ENCODE measurements at regions not wholly inside any gene's neighbourhood (a gene's known extent, or its start where the extent isn't known, plus 50 kb on each side); places are given as distances from the start of the nearest gene placed in this dataset.
"Not testable (repeated sequence)": the region's sequence is repeated elsewhere in the genome, so short reads cannot be mapped to it uniquely, and the experiment has no call there.

DNA sequence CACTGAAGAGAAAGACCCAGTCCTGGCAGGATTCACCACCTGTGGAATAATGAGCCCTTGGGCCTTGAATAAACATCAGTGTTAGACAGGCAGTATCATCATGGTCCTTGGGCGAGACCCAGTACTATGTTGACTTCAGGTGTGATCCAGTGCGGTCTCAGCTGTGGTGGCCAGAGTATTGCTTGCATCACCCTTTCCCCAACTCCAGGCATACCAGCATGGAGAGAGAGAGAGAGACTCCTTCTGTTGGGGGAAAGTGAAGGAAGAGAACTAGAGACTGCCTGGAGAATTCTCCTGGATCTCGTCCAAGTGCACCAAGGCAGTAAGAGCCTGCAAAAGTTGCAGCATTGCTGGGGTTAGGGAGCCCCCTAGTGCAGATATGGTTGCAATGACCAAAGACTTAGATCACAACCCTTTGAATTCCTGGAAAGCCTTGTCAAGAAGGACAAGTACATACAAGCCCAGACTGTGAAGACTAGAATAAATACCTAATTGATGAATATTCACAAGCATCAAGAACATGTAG is 61.1 kb upstream of the VAMP7 start:
- peak; percentile 65 for DNase-seq (ENCODE audit: low spot score)

DNA sequence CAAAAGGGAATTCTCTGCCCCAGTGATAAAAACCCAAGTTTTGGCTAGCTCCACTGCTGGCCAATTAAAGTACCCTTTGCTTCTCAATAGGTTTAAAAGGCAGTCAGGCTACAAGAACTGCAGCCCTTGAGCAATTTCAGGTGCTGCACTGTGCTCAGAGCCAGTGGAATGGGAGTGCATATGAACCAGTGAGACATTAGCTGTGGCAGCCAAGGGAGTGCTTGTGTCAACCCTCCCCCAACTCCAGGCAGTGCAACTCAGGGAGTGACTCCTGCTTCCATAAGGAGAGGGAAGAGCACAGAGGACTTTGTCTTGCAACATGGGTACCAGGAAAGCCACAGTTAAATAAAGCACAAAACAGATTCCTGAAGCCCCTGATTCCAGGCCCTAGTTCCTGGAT is 61.6 kb upstream of the VAMP7 start:
- no peak for DNase-seq (ENCODE audit: low spot score)

DNA sequence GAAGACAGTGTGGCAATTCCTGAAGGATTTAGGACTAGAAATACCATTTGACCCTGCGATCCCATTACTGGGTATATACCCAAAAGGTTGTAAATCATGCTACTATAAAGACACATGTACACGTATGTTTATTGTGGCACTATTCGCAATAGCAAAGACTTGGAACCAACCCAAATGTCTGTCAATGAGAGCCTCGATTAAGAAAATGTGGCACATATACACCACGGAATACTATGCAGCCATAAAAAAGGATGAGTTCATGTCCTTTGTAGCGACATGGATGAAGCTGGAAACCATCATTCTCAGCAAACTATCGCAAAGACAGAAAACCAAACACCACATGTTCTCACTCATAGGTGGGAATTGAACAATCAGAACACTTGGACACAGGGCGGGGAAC is 66.8 kb upstream of the VAMP7 start:
- not testable (repeated sequence) for DNase-seq (ENCODE audit: low spot score)

DNA sequence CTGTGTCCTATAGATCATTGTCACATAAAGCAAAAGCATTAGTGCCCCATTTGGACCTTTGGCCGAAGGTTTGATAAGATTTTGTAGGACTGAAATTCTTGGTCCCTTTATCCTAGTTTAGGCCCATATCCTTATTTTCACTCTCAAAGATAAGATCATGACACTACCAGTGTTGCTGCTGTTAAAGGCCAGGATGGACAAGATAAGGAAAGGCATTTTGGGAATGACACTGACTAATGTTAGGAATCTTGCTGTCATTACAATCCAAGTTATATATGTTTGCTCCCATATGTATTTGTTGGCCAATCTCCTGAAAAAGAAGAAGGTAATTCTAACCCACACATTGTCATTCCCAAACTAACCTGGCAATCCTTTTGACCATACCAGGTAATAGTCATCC is 101.3 kb upstream of the VAMP7 start:
- DNase-seq (ENCODE audit: low spot score): no peak

DNA sequence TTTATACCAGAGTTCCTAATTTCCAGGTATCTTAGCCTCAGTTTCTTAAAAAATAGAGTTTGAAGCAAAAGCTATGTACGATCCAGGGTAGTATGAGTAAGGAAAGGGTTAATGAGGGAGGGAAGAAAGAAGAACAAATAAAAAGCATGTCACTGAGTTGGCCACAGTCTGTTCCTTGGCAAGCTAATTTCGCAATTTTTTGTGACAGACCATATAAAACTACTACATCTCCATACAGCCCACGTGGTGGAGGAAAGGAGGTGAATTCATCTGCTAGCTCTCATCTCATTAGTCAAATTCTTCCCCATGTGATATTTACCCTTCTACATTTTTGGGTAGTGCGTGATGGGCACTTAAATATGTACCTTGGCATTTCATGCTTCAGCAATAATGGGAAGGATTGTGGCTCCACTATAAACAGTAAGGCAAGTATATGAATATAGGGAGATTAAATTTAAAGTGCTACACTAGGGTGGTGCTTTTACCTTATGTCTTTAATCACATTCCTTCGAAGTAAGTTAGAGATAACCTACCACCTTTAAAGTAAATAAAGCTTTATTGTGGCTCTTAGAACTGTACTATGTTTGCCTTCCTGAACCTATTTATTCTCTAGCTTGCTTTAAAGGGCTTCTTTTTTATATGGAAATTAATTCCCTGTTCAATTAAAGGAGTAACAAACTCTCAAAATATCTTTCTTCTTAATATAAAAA is 102.1 kb upstream of the VAMP7 start:
- DNase-seq (ENCODE audit: low spot score): no peak

DNA sequence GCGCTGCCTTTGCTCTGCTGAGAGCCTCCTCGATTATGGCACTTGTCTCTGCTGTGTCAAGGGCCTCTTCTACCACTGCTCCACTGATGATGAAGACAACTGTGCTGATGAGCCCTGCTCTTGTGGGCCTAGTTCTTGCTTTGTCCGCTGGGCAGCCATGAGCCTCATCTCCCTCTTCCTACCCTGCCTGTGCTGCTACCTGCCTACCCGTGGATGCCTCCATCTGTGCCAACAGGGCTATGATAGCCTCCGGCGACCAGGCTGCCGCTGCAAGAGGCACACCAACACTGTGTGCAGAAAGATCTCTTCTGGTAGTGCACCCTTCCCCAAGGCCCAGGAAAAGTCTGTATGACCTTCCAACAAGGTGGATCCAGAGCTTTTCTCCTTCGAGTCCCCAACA is 106.8 kb upstream of the VAMP7 start:
- DNase-seq (ENCODE audit: low spot score): no peak

DNA sequence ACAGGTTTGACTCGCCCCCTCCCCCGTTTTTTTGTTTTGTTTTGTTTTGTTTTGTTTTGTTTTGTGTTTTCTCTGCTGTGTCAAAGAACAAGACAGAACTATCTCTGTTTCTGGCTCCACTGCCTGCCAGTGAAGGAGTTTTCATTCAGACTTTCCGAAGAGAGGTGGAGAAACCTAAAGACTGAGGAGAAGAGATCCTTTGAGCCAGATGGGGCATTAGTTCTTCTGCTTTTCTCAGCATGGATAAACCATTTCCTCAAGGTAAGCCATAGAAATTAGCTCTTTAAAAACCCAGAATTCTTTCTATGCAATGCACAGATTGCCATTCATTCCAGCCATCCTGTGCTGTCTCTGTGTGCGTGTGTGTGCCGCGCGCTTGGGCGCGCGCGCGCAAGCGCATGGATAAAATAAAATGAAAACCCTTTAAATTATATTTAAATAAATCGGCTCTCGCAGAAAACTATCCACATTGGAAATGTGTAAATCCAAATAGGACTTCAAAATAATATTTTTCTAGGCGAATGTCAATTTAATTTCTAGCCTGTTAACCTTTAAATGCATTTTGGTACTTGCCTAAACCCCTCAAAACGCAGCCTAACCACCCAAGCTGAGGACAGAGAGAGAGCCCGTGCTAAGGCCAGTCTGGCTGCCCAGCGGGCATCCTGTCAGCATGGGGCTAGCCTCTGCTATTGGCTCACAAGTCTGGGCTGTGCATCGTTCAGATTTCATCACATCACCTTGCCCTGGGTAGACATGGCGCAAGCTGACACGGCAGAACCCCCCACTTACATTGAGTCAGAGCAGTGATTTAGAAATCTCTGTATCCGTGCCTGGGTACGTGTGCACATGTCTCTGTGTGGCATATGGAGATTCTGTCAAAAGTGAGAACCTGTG is 113.0 kb upstream of the VAMP7 start:
- DNase-seq (ENCODE audit: low spot score): peak; percentile 4

DNA sequence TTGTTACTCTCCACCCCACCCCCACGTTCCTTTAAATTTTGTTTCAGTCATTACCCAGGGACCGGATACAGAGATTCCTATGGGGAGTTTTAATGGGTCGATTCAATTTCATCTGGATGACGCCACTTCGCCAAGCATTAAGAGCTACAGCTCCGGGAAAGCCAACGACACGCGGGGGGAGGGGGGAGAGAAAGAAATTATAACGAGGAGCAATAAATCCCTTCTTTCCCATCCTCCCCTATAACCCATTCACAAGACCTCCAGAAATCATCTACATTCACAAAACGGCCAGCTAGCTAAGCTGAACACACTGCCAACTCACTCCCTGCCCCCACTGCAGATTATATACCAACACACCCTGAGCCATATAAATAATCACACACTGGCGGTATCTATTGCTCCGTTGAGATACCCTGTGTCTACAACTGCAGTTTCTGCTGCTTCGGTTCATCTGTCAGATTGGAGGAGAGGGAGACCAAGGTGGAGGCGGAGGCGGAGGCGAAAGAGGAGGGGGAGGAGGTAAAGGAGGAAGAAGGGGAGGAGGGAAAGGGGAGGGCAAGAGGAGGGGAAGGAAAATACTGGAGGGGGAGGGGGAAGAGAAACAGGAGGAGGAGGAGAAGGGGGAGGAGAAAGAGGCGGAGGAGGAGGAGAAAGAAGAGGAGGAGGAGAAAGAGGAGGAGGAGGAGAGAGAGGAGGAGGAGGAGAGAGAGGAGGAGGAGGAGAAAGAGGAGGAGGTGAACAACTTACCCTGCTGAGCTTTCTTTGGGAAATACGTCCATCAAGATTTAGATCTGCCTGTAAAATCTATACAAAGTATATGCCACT is 113.9 kb upstream of the VAMP7 start:
- peak; percentile 69 for DNase-seq (ENCODE audit: low spot score)

DNA sequence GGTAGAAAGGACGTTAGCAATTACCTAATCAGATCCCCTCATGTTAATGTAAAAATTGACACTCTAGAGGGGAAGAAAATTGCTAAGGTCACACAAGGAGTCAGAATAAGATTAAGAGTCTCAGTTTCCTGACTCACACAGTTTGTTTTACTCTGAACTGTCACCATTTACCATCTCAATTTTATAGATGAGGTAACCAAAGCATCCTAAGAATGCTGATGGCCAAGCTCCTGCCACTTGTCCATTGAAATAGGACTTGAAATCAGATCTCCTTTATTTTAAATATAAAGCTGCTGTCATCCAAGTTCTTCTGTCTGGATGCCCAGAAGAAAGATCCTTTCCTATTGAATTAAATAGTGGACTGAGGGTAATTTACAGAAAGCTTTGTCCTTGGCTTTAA is 114.8 kb upstream of the VAMP7 start:
- DNase-seq (ENCODE audit: low spot score): no peak

DNA sequence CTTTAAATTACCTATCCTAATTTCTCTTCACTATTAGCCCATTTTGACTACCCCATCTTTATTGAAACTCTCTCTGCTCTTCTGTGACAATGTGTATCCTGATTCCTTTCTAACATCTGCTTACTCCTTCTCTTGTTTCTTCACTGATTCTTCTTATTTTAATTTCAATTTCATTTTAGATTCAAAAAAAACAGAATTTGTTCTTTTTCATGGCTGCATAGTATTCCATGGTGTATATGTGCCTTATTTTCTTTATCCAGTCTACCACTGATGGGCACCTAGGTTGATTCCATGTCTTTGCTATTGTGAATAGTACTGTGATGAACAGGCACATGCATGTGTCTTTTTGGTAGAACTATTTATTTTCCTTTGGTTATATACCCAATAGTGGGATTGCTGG is 120.0 kb upstream of the VAMP7 start:
- no peak for DNase-seq (ENCODE audit: low spot score)

DNA sequence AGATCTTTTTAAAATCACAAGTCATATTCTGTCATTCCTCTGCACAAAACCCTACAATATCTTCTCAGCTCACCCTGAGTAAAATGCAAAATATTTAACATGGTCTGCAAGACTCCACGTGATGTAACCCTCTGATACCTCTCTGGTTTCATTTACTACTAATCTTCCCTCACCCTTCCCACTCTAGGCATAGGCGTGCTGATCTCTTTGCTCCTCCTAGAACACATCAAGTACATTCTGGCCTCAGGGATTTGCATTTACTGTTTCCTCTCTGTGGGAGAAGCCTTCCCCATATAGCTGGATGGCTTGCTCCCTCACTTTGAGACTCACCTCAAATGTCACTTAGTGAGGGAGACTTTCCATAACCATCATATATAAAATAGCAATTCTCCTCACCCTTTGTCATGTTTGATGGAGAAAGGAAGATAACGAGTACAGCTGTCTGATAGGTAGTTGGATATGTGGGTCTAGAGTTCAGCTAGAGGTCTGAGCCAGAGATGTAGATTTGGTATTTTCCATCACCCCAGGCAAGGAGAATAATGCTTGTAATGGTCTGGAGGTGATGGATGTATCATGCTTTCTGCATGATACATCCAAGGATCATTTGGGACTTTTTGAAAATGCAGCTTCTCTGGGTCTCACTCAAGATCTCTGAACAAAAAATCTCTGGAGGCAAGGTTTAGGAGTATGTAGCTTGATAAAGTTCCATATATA is 123.9 kb upstream of the VAMP7 start:
- DNase-seq (ENCODE audit: low spot score): no peak

DNA sequence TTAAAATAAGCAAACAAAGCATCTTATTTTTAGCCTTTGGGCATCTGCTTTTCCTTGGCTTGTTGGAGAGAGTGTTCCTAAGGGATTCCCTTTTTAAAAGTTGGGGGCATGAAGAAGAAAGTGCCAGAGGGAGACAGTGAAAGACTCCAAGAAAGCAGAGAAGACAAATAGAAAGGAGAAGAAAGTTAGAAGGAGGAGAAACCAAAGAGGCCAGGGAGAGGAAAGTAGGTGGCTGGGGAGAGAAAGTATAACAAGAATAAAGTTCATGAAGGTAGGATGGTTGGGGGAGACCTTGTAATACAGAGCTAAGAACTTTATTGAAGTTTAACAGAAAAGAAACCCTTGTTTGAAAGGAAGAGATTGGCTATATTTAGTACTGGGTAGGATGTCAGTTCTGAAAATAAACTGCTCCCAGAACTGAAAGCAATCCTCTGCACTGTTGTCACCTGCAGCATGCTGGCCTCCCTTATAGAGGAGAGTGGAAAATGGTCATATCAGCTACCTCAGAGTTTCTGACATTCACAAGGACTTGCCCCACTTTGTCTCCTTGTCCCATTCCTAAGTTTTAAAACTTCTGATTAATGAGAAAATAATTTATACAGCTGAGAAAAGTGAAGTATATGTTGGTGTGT is 125.3 kb upstream of the VAMP7 start:
- no peak for DNase-seq (ENCODE audit: low spot score)

DNA sequence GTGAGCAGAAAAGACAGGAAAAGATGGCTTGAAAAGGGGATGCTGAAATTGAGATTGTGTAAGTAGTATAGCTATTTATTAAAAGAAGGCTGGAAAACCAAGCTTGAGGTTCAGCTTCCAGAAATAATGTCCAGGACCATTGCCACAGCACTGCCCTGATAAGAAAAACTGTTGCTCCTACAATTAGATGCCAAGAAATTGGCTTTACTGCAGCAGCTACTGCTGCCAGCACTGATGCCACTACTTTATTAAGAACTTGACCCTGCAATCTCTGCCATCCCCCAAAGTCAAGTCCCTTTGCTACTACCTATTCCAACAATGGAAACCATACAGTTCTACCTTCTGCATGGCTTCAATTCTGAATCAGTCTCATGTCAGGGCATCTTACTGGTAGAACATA is 130.0 kb upstream of the VAMP7 start:
- no peak for DNase-seq (ENCODE audit: low spot score)

DNA sequence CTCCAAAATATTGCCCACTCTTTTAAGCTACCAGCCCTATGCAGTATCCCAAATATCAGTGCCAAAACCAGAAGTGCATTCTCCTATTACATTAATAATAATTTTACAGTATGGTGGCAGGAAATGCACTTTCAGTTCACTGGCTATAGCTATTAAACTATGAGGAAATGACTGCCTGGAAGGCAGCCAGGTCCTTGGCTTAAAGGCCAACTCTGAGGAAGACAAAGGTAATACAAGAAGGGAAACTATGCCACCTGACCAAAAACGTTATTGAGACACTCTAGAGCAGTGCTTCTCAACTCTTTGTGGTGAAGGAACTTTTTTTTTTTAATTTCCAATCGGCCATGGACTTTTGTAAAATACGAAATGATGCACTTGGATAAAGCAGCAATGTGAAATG is 133.6 kb upstream of the VAMP7 start:
- DNase-seq (ENCODE audit: low spot score): no peak

DNA sequence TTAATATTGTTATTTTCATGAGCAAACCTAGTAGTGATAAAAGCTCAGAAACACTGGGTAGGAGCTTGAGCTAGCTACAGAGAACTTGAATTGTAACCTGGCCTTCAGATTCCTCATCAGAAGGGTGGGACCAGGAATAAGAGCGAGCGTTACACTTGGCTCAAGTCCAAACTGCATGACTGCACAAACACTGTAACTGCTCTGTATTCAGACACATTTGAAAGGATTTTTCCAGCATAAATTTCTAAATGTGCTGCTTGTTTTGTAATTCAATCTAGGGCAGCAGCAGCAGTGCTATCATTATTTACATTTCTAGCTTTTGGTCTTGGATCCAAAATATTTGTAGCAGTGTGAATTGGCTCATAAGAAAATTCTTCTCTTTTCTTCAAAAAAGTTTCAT is 133.0 kb upstream of the TMLHE start:
- no peak for DNase-seq (ENCODE audit: low spot score)

DNA sequence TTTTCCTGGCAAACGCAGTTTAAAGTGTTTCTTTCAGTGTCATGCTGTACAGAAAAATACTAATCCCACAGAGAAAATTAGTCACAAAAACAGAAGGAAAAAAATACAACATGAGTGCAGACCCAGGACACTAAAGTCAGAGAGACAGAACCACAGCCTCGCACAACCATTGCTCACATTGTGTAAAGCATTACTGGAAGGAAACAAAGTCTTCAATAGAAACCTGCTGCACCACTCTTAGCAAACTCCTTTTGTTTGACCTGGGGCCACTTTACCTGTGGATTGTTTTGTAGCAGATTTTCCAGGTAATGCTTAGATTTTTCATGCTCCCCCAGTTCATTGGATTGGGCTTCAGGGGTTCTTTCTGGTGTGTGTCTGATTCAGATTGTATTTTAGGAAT is 131.8 kb upstream of the TMLHE start:
- no peak for DNase-seq (ENCODE audit: low spot score)

DNA sequence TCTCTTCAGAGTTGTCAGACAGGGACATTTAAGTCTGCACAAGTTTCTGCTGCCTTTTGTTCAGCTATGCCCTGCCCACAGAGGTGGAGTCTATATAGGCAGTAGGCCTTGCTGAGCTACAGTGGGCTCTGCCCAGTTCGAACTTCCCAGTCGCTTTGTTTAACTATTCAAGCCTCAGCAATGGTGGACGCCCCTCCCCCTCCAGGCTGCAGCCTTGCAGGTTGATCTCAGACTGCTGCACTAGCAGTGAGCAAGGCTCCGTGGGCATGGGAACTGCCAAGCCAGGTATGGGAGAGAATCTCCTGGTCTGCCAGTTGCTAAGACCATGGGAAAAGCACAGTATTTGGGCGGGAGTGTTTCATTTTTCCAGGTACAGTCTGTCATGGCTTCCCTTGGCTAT is 115.6 kb upstream of the TMLHE start:
- DNase-seq (ENCODE audit: low spot score): not testable (repeated sequence)

DNA sequence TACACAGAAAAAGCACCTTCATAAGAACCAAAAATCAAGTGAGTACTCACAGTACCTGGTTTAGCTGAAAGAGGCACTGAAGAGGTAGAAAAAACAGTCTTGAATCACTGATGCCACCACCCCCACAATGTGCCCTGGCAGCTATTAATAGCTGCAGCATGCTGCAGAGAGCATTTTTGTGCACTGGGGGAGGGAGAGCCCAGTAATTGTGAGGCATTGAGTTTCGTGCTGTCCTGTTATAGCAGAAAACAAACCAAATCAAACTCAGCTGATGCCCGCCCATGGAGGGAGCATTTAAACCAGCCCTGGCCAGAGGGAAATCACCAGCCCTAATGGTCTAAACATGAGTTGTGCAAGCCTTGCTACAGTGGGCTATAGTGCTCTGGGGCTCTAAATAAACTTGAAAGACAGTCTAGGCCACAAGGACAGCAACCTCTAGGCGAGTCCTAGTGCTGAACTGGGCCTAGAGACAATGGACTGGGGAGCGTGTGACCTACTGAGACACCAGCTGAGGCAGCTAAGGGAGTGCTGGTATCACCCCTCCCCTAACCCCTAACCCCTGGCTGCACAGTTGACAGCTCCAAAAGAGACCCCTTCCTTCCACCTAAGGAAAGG is 106.3 kb upstream of the TMLHE start:
- DNase-seq (ENCODE audit: low spot score): peak; percentile 8

DNA sequence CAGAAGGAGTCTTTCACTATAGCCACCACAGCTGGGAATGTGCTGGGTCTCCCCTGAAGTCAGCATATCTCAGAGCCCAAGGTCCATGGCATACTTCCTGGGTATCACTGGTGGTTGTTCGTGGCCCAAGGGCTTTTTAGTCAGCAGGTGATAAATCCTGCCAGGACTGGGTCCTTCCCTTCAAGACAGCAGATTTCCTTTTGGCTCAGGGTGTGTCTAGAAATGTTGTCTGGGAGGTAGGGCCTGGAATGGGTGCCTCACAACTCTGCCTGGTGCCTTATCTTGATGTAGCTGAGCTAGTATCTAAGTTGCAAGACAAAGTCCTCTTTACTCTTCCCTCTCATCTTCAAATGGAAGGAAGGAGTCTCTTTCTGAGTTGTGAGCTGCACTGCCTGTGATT is 102.4 kb upstream of the TMLHE start:
- DNase-seq (ENCODE audit: low spot score): no peak

DNA sequence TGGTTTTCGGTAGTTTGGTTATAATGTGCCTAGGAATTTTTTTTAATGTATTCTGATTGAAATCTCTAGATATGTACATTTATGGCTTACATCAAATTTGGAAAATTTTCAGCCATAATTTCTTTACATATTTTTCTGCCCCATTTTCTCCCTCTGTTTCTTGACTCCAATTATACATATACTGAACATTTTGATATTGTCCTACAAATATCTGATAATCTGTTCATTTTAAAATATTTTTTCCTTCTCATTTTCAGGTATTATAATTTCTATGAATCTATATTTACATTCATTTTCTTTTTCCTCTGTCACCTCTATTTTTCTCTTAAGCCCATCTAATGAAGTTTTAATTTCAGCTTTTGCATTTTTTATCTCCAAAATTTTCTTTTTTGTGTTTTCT is 82.7 kb upstream of the TMLHE start:
- DNase-seq (ENCODE audit: low spot score): no peak

DNA sequence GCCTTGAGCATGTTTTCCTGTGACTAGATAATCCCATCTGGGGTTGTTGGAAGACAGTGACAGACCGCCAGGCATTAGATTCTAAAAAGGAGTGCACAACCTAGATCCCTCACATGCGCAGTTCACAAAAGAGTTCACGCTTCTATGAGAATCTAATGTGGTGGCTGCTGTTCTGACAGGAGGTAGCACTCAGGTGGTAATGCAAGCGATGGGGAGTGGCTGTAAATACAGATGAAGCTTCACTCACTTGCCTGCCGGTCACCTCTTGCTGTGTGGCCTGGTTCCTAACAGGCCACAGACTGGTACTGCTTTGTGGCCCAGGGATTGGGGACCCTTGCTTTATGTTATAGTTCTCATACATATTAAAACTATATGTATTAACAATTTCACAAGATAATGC is 81.9 kb upstream of the TMLHE start:
- no peak for DNase-seq (ENCODE audit: low spot score)

Data from Ammon's horn (tissue), 1 donor.